RPMI8226 (cell line): ENCODE measurements at regions not wholly inside any gene's neighbourhood (a gene's known extent, or its start where the extent isn't known, plus 50 kb on each side); places are given as distances from the start of the nearest gene placed in this dataset.

Experiments used
- DNase-seq: peaks from one replicate; pipeline ENCODE4 v3.0.0-alpha.2; 2015

- no peak for DNase-seq
Measured at GRCh38 chr10:83592337-83592935, 546.9 kb upstream of the GHITM start.

- no peak for DNase-seq
Measured at GRCh38 chr10:83603708-83604107, 535.6 kb upstream of the GHITM start.

DNA sequence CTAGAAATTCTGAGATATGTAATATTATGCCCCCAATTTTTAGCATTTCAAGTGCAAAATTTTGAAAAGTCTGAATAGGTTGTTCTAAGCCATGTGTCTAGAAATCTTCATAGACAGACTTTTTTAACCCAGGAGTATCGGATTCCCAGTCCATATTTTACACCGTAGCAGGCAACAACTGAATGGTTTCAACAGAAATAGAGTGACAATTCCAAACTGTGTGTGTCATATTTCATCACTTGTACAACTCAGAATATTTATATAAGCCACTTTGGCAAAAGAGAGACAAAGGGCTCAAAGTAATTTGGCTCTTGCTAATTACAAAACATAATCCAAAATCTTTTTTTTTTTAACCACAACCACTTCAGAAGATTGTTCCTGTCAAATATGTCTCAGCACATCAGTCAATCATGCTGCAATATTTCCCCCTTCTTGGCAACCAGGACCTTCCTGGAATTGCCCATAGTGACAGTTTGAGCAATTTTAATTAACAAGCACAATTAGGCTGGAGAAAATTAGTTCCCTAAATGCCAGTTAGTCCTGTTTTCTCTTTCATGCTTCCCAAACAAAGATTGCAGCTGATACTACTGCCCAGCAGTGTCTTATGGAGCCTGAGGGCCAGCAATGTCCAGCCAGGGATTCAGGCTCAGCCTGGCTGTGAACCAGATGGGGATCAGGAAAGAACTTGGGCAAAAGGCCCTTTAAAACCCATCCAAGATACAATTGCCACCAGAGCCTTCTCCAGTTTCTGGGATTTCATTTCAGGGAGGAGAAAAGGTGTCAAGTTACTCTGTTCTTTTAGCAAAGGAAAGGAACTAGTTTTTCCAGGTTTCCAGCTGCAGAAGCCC, 533.3 kb upstream of the GHITM start:
- no peak for DNase-seq

- DNase-seq, result no peak
Measured at GRCh38 chr10:83607959-83608745, 531.2 kb upstream of the GHITM start.

- DNase-seq, result no peak
Measured at GRCh38 chr10:83612050-83612449, 527.3 kb upstream of the GHITM start.

- no peak for DNase-seq
Measured at GRCh38 chr10:83612746-83613145, 526.6 kb upstream of the GHITM start.

- DNase-seq, result no peak
Measured at GRCh38 chr10:83617172-83617571, 522.1 kb upstream of the GHITM start.

DNA sequence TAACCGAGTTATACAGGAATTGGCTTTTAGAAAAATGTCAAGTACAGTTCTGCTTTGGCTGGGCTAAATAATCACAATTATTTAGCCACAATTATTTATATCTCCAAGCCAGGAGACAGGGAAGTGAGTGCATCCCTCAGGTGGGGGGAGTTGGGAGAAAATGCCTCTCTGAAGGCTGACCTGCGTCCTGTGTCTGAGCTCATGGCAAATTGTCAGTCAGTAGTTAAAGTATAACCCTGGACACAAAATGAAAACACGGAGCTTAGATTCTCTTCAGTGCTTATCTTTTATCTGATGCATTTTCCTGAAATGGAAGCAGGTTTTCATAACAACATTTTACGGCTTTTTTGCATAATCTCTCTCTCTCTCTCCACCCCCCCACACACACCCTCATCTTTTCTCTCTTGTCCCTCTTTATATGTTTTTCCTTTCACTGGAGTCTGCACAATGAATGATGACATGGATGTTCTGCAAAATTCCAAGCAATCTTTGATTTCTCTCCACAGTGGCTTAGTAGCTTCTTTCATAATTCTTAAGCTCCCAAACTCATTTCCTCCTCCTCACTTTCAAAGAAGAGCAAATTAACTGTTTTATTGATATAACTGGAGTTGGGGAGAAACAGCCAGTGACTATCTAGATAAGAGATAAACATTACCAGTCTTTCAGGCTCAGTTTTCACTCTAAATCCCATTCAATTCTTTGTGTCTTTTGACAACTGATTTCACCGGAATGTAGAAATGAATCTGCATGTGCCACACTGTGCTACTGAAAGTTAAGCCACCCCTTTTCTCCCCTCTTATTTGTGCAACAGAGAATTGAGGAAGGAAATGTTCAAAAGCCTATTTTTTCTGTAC, 521.4 kb upstream of the GHITM start:
- no peak for DNase-seq

- DNase-seq, result no peak
Measured at GRCh38 chr10:83625831-83626360, 513.4 kb upstream of the GHITM start.

DNA sequence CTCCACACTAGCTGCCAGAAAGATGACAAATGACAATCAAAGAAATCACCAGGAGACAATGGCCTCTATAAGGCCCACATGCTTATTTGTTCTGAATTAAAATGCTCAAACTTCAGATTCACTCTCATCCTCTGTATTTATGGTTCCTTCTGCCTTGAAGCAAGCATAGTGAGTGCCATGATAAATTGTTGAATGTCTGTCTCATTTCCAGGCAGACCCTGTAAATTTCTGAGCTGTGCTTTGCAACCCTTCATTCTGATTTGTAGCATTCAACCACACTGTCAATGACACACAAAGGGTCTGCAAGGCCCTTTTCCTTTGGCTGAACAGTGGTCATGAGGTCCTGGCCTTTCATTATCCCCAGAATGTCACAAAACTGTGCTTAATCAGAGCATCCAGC, 506.6 kb upstream of the GHITM start:
- no peak for DNase-seq

DNA sequence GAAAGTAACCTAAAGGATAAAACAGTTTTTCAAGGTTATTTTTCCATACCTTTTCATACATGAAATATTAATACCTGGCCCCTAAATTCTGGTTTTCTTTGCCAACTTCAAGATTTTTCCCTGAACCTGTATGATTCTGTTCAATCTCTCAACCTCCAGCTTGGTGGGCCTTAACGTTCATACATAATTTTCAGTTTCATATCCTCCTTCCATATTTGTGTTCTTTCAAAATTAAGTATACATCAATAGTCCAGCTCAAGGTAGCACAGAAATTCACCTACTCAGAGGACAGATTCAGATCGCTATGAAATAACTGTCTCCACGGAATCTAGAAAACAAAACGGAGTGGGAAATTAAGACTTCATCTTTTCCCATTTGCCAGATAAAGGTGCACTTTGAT, 505.8 kb upstream of the GHITM start:
- DNase-seq, result no peak

DNA sequence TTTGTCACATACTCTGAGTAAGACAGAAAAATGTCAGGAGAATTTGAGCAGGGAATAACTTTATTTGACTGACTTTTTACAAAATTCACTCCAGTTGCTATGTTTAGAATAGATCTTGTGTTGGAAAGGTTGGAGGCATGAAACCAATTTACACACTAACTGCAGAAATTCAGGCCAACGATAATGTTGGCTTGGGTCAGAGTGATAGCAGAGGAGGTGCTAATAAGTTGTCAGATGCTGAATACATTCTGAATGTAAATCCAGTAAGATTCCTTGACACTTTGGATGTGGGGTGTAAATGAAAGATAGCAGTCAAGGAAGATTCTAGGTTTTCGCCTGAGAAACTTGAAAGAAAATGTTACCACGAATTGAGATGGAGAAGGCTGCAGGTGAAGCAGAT, 502.5 kb upstream of the GHITM start:
- no peak for DNase-seq

- DNase-seq, result no peak
Measured at GRCh38 chr10:83647526-83647925, 491.8 kb upstream of the GHITM start.

GRCh38 chr10:83648201-83648600, 491.1 kb upstream of the GHITM start:
- no peak for DNase-seq

DNA sequence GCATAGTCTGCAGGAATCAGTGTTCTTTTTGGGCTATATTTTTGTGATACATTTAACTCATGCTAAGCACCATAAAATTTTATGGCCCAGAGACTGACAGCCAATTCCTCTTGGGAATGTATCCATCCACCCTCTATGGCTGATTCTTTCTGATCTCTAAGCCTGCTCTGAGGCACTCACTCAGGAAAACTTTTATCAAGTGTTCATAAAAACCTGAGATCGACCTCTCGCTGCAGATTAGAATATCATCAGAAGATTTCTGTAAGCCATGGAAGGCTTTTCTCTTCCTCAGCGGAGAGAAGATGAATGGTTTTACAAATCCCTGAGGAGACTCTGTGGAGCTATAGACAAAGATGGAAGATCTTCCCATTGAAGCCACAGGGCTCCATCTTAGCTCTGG, 489.8 kb upstream of the GHITM start:
- no peak for DNase-seq

GRCh38 chr10:83654689-83655088, 484.6 kb upstream of the GHITM start:
- no peak for DNase-seq

DNA sequence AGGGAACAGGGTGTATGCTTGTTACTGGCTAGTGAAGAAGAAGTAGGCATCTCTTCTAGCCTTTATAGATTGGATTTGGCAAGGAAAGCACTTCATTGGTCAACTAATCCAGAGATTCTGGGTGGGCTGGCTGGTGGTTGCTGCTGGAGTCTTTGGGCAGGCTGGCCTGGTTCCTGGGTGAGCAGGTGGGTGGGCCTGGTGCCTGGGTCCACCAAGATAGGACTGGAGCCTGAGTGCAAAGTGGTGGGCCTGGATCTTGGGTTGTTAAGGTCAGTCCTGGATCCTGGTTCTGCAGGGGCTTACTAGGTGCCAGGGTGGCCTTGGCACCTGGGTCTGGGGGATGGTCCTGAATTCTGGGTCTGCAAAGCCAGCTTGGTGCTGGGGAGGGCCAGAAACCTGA, 482.4 kb upstream of the GHITM start:
- DNase-seq, result no peak

- no peak for DNase-seq
Measured at GRCh38 chr10:83657487-83657886, 481.8 kb upstream of the GHITM start.

GRCh38 chr10:83663918-83664317, 475.4 kb upstream of the GHITM start:
- DNase-seq, result no peak

DNA sequence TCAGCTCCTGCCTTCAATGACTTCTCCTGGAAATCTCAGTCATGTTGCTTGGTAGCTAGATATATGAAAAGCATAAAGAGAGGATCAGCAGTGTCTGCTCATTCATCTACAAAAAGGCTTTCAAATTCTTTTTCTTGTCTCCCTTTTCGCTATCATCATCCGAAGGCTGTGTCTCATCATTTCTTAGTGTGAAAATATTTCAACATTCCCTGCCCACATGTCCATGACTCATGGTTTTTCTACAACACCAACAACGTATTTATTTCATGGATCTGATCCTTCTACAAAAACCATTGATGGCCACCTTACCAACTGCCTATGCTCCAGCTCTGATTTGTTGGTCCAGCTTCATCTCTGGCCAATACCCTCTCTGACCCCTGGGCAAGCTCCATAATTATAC, 472.5 kb upstream of the GHITM start:
- no peak for DNase-seq

GRCh38 chr10:83667594-83667993, 471.7 kb upstream of the GHITM start:
- DNase-seq, result no peak

DNA sequence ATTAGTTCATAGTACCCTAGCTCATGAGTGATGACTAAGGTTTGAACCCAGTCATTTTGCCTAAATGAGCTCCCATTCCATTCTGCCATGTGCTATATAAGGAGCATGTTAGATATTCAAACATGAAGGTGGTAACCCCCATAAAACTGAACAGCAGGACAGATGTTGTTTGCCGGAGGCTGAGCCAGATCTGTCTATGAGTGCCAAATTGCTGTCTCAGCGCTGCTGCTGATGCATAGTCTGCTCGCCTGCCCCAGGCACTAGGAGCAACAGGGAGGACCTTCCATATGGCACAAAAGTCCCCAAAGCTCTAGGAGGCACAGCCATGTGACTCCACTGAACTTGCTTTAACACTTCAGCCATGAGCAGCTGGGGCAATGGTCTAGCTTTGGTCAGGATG, 466.0 kb upstream of the GHITM start:
- DNase-seq, result peak; percentile 28

- DNase-seq, result peak; percentile 25
Measured at GRCh38 chr10:83677795-83678194, 461.5 kb upstream of the GHITM start.
